Neural progenitor cell (in vitro differentiated cells): ENCODE measurements at regions not wholly inside any gene's neighbourhood (a gene's known extent, or its start where the extent isn't known, plus 50 kb on each side); places are given as distances from the start of the nearest gene placed in this dataset.
A peak's percentile ranks its signal among the peaks of the same experiment; 100 is the strongest.

Source experiments
- DNase-seq: peaks from one replicate; pipeline ENCODE4 v3.0.0-alpha.2; 2016; ENCODE audit warnings: low spot score
- H2AFZ ChIP-seq: fragments of 200-600 bp; sonication (generic); replicated peaks from 2 replicates; pipeline ENCODE4 v1.6.1; 2016; ENCODE audit warnings: antibody characterized with exemption
- H3F3A ChIP-seq: fragments of 200-600 bp; sonication (generic); 2 replicates; pipeline ENCODE4 v1.6.1; 2016; ENCODE audit warnings: antibody characterized with exemption, low read depth
- H3K27ac ChIP-seq: fragments of 200-600 bp; sonication (generic); 2 replicates; pipeline ENCODE4 v1.5.1; 2016; ENCODE audit warnings: mild to moderate bottlenecking
- H3K27me3 ChIP-seq: fragments of 200-600 bp; sonication (generic); 2 replicates; pipeline ENCODE4 v1.6.1; 2016; ENCODE audit warnings: mild to moderate bottlenecking, moderate library complexity
- H3K36me3 ChIP-seq: fragments of 200-600 bp; sonication (generic); 2 replicates; pipeline ENCODE4 v1.5.1; 2016
- H3K4me1 ChIP-seq: fragments of 200-600 bp; sonication (generic); 2 replicates; pipeline ENCODE4 v1.6.1; 2016; ENCODE audit warnings: mixed run types
- H3K4me2 ChIP-seq: fragments of 200-600 bp; sonication (generic); 2 replicates; pipeline ENCODE4 v1.6.1; 2016
- H3K4me3 ChIP-seq: fragments of 200-600 bp; sonication (generic); 2 replicates; pipeline ENCODE4 v1.5.1; 2016
- H3K79me2 ChIP-seq: fragments of 200-600 bp; sonication (generic); 2 replicates; pipeline ENCODE4 v1.6.1; 2016; ENCODE audit warnings: low read depth
- H3K9ac ChIP-seq: fragments of 200-600 bp; sonication (generic); 2 replicates; pipeline ENCODE4 v1.6.1; 2016
- H3K9me3 ChIP-seq: fragments of 200-600 bp; sonication (generic); 2 replicates; pipeline ENCODE4 v1.5.1; 2016; ENCODE audit warnings: low read depth
- H4K20me1 ChIP-seq: fragments of 200-600 bp; sonication (generic); 2 replicates; pipeline ENCODE4 v1.6.1; 2016; ENCODE audit warnings: low read depth
- H3K27ac Mint-ChIP-seq: 3 replicates; pipeline ENCODE4 v1.8.0; 2021; ENCODE audit warnings: mixed read lengths
- H3K27me3 Mint-ChIP-seq: 2 replicates; pipeline ENCODE4 v1.8.0; 2022; ENCODE audit warnings: low read depth, mild to moderate bottlenecking, inconsistent platforms, moderate library complexity, mixed read lengths; ENCODE audit not compliant: insufficient read depth
- H3K36me3 Mint-ChIP-seq: 3 replicates; pipeline ENCODE4 v1.8.0; 2021; ENCODE audit warnings: mixed read lengths
- H3K4me1 Mint-ChIP-seq: 3 replicates; pipeline ENCODE4 v1.8.0; 2021; ENCODE audit warnings: mixed read lengths
- H3K4me3 Mint-ChIP-seq: 3 replicates; pipeline ENCODE4 v1.8.0; 2021; ENCODE audit warnings: mild to moderate bottlenecking, moderate library complexity, mixed read lengths
- H3K9me3 Mint-ChIP-seq: 3 replicates; pipeline ENCODE4 v1.8.0; 2020; ENCODE audit warnings: mixed read lengths
- CTCF ChIP-seq: fragments of 200-600 bp; sonication (generic); IDR thresholded peaks from 2 replicates; pipeline ENCODE4 v1.5.1; 2017; ENCODE audit warnings: antibody characterized with exemption, mild to moderate bottlenecking
- EZH2 ChIP-seq: fragments of 200-600 bp; sonication (generic); IDR thresholded peaks from 2 replicates; pipeline ENCODE4 v1.6.1; 2017; ENCODE audit warnings: antibody characterized with exemption, mild to moderate bottlenecking, moderate library complexity
- EZH2phosphoT487 ChIP-seq: fragments of 200-600 bp; sonication (generic); IDR thresholded peaks from 2 replicates; pipeline ENCODE4 v1.6.1; 2017; ENCODE audit warnings: antibody characterized with exemption

GRCh38 chr5:124649491-124650146 lies 96.8 kb downstream of the ZNF608 start:
- no peak for TF ChIP-seq EZH2
- Histone ChIP-seq H2AFZ (no peak overlapping the region), H4K20me1 (peaks cover 99% of the 10 kb centered on the region), H3K4me3 (no peak overlapping the region), H3K9me3 (no peaks in the 10 kb centered on the region), H3K4me2 (peak overlapping the region; percentile 70), H3K36me3 (no peaks in the 10 kb centered on the region), H3K9ac (no peak overlapping the region), H3K27me3 (no peaks in the 10 kb centered on the region), H3K4me1 (peaks cover 55% of the 10 kb centered on the region), H3F3A (peaks cover 68% of the 10 kb centered on the region), H3K27ac (peak overlapping the region; percentile 4), H3K79me2 (peaks cover 100% of the 10 kb centered on the region)
- Mint-ChIP-seq H3K36me3 (peaks cover 35% of the 10 kb centered on the region), H3K27ac (no peak overlapping the region), H3K27me3 (peaks cover 4% of the 10 kb centered on the region), H3K9me3 (no peaks in the 10 kb centered on the region), H3K4me1 (peaks cover 60% of the 10 kb centered on the region), H3K4me3 (no peak overlapping the region)
- no peak for DNase-seq

GRCh38 chr5:124648902-124649467 lies 97.5 kb downstream of the ZNF608 start:
- Histone ChIP-seq H3K4me2 (no peak overlapping the region), H3K79me2 (peaks cover 100% of the 10 kb centered on the region), H3K27ac (no peak overlapping the region), H3K36me3 (no peaks in the 10 kb centered on the region), H3K4me3 (no peak overlapping the region), H2AFZ (no peak overlapping the region), H3K4me1 (peaks cover 61% of the 10 kb centered on the region), H3F3A (peaks cover 69% of the 10 kb centered on the region), H3K9me3 (no peaks in the 10 kb centered on the region), H4K20me1 (peaks cover 99% of the 10 kb centered on the region), H3K9ac (no peak overlapping the region), H3K27me3 (no peaks in the 10 kb centered on the region)
- Mint-ChIP-seq H3K27ac (no peak overlapping the region), H3K36me3 (peaks cover 40% of the 10 kb centered on the region), H3K4me3 (peak overlapping the region; percentile 57), H3K27me3 (peaks cover 4% of the 10 kb centered on the region), H3K4me1 (peaks cover 67% of the 10 kb centered on the region), H3K9me3 (no peaks in the 10 kb centered on the region)
- TF ChIP-seq EZH2phosphoT487 (no peak), CTCF (no peak), EZH2 (no peak)
- DNase-seq = no peak

- Mint-ChIP-seq H3K27ac (peak overlapping the region; percentile 89), H3K4me1 (peaks cover 81% of the 10 kb centered on the region)
- no peaks in the 10 kb centered on the region for H3K36me3 ChIP-seq
Observed at GRCh38 chr5:124647352-124647751, 99.1 kb downstream of the ZNF608 start.

More at GRCh38 chr5:124647352-124647751, 99.1 kb downstream of the ZNF608 start:
- Mint-ChIP-seq H3K27me3 (peaks cover 4% of the 10 kb centered on the region), H3K36me3 (peaks cover 50% of the 10 kb centered on the region), H3K9me3 (no peaks in the 10 kb centered on the region), H3K4me3 (peak overlapping the region; percentile 16)
- H3K9me3 ChIP-seq = no peaks in the 10 kb centered on the region
- no peak overlapping the region for H2AFZ ChIP-seq
- no peak for TF ChIP-seq CTCF
- no peak for TF ChIP-seq EZH2phosphoT487
- TF ChIP-seq EZH2 = no peak
- DNase-seq = no peak
- H3F3A ChIP-seq = peaks cover 64% of the 10 kb centered on the region
- no peaks in the 10 kb centered on the region for H3K27me3 ChIP-seq
- H3K4me1 ChIP-seq = peaks cover 62% of the 10 kb centered on the region
- H3K4me2 ChIP-seq = no peak overlapping the region
- H3K79me2 ChIP-seq = peaks cover 100% of the 10 kb centered on the region
- H4K20me1 ChIP-seq = peaks cover 99% of the 10 kb centered on the region
- H3K27ac ChIP-seq = no peak overlapping the region
- no peak overlapping the region for H3K4me3 ChIP-seq
- H3K9ac ChIP-seq = no peak overlapping the region
